ENCODE measurements at regions not wholly inside any gene's neighbourhood (a gene's known extent, or its start where the extent isn't known, plus 50 kb on each side); places are given as distances from the start of the nearest gene placed in this dataset.

DNA sequence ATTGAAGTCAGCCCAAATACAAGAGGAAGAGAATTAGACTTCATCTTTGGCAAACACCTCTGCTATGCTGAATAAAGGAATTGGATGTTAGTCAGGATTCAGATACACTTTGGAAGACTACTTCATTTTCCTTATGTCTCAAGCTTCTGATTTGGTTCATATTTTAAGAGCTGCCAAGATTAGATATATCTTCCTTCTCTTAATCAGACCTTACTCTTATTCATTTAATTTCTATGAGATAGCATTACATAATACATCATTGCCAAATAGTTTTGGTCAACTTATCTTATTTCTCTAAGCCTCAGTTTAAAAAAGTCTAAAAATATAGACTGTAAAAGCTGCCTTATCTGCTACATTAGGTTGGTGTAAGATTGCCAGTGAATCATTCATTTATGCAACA, 330.6 kb upstream of the NAV3 start:
- TF ChIP-seq, protein P1, sequence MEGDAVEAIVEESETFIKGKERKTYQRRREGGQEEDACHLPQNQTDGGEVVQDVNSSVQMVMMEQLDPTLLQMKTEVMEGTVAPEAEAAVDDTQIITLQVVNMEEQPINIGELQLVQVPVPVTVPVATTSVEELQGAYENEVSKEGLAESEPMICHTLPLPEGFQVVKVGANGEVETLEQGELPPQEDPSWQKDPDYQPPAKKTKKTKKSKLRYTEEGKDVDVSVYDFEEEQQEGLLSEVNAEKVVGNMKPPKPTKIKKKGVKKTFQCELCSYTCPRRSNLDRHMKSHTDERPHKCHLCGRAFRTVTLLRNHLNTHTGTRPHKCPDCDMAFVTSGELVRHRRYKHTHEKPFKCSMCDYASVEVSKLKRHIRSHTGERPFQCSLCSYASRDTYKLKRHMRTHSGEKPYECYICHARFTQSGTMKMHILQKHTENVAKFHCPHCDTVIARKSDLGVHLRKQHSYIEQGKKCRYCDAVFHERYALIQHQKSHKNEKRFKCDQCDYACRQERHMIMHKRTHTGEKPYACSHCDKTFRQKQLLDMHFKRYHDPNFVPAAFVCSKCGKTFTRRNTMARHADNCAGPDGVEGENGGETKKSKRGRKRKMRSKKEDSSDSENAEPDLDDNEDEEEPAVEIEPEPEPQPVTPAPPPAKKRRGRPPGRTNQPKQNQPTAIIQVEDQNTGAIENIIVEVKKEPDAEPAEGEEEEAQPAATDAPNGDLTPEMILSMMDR (IDR thresholded peaks at IDR 0.05; ENCODE audit: poor library complexity) = no peak
- TF ChIP-seq EZH2 (IDR thresholded peaks at IDR 0.05; ENCODE audit: borderline replicate concordance) = no peak
